NCI-H226 (cell line): ENCODE measurements at regions not wholly inside any gene's neighbourhood (a gene's known extent, or its start where the extent isn't known, plus 50 kb on each side); places are given as distances from the start of the nearest gene placed in this dataset.
A peak's percentile ranks its signal among the peaks of the same experiment; 100 is the strongest.

Experiments used
- DNase-seq: peaks from one replicate; pipeline ENCODE4 v3.0.0-alpha.2; 2015

GRCh38 chr6:21893793-21894192 lies 300.2 kb downstream of the SOX4 start:
- no peak for DNase-seq

GRCh38 chr6:21895555-21895954 lies 302.0 kb downstream of the SOX4 start:
- no peak for DNase-seq

- DNase-seq, result no peak
Observed at GRCh38 chr6:21898107-21898796, 304.7 kb downstream of the SOX4 start.

GRCh38 chr6:21899708-21900107 lies 306.2 kb downstream of the SOX4 start:
- DNase-seq, result peak; percentile 30

- DNase-seq, result peak; percentile 77
Observed at GRCh38 chr6:21900730-21901129, 307.2 kb downstream of the SOX4 start.

GRCh38 chr6:21902628-21903169 lies 309.1 kb downstream of the SOX4 start:
- no peak for DNase-seq

GRCh38 chr6:21905531-21905930 lies 312.0 kb downstream of the SOX4 start:
- no peak for DNase-seq

- no peak for DNase-seq
Observed at GRCh38 chr6:21906826-21907225, 313.3 kb downstream of the SOX4 start.

- DNase-seq, result no peak
Observed at GRCh38 chr6:21907291-21907690, 313.7 kb downstream of the SOX4 start.

GRCh38 chr6:21908161-21908848 lies 314.8 kb downstream of the SOX4 start:
- DNase-seq, result no peak

GRCh38 chr6:21909321-21909720 lies 315.8 kb downstream of the SOX4 start:
- DNase-seq, result no peak

GRCh38 chr6:21911208-21911607 lies 317.7 kb downstream of the SOX4 start:
- DNase-seq, result no peak

- DNase-seq, result no peak
Observed at GRCh38 chr6:21912151-21912832, 318.7 kb downstream of the SOX4 start.

GRCh38 chr6:21914121-21914973 lies 320.8 kb downstream of the SOX4 start:
- DNase-seq, result peak; percentile 56

GRCh38 chr6:21915707-21916260 lies 322.2 kb downstream of the SOX4 start:
- peak; percentile 40 for DNase-seq

- no peak for DNase-seq
Observed at GRCh38 chr6:21918041-21918440, 324.5 kb downstream of the SOX4 start.

- no peak for DNase-seq
Observed at GRCh38 chr6:21918666-21919065, 325.1 kb downstream of the SOX4 start.

- peak; percentile 50 for DNase-seq
Observed at GRCh38 chr6:21922086-21922485, 328.5 kb downstream of the SOX4 start.

GRCh38 chr6:21924002-21924401 lies 330.5 kb downstream of the SOX4 start:
- DNase-seq, result no peak

GRCh38 chr6:21928827-21929226 lies 335.3 kb downstream of the SOX4 start:
- no peak for DNase-seq

GRCh38 chr6:21931641-21932335 lies 338.2 kb downstream of the SOX4 start:
- peak; percentile 66 for DNase-seq

- no peak for DNase-seq
Observed at GRCh38 chr6:21933351-21933750, 339.8 kb downstream of the SOX4 start.
